ENCODE measurements at regions not wholly inside any gene's neighbourhood (a gene's known extent, or its start where the extent isn't known, plus 50 kb on each side); places are given as distances from the start of the nearest gene placed in this dataset.

DNA sequence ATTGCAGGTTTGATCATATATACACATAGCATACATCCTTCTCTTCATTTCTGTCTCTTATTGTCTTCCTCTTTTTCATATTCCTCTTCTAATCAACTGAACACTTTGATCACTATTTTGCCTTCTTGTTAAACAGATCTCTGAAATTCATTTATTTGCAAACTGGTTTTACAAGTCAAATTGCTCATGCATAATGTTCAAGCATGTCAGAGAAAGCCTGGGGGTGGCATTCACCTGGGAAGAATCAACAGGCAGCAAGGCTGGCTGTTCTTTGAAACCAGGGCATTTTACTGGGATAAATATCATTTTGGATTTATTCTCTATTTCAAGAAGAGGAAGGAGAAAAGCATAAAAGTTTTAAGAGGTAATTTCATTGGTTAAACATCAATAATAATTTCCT, 66.9 kb upstream of the LRATD1 start:
- Histone ChIP-seq H3K9me3 (ENCODE audit: control insufficient read depth, low read length) (no peaks in the 10 kb centered on the region), H3K27ac (no peak overlapping the region), H3K9ac (no peak overlapping the region), H3K27me3 (ENCODE audit: control insufficient read depth, insufficient read depth, low read length) (no peaks in the 10 kb centered on the region), H3K4me1 (no peaks in the 10 kb centered on the region), H3K4me2 (ENCODE audit: low read length) (no peak overlapping the region), H3K4me3 (ENCODE audit: low read depth, low read length) (no peak overlapping the region), H3K79me2 (no peaks in the 10 kb centered on the region), H3K36me3 (ENCODE audit: control insufficient read depth, insufficient read depth, low read length) (no peaks in the 10 kb centered on the region), H2AFZ (no peak overlapping the region)
- TF ChIP-seq, protein P1, sequence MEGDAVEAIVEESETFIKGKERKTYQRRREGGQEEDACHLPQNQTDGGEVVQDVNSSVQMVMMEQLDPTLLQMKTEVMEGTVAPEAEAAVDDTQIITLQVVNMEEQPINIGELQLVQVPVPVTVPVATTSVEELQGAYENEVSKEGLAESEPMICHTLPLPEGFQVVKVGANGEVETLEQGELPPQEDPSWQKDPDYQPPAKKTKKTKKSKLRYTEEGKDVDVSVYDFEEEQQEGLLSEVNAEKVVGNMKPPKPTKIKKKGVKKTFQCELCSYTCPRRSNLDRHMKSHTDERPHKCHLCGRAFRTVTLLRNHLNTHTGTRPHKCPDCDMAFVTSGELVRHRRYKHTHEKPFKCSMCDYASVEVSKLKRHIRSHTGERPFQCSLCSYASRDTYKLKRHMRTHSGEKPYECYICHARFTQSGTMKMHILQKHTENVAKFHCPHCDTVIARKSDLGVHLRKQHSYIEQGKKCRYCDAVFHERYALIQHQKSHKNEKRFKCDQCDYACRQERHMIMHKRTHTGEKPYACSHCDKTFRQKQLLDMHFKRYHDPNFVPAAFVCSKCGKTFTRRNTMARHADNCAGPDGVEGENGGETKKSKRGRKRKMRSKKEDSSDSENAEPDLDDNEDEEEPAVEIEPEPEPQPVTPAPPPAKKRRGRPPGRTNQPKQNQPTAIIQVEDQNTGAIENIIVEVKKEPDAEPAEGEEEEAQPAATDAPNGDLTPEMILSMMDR (IDR thresholded peaks at IDR 0.05), result no peak

DNA sequence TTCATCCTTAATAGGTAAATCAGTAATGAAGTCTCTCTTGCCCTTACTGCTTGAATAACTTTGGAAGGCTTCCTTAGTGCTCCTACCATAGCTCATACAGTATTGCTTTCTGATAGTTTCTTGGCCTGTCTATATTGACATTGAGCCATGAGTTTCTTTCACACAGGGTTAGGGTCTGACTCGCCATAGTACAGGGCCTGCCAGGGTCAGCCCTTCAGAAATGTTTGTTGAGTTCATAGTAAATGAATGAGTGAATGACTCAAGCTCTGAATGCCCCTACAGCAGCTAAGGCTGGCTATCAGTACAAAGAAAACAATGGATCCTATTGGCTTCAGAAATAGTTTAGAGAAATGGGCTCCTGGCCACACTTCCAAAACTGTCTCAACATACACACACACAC, 65.0 kb upstream of the LRATD1 start:
- Histone ChIP-seq H3K27ac (no peak overlapping the region), H2AFZ (no peak overlapping the region), H3K79me2 (no peaks in the 10 kb centered on the region), H3K4me1 (no peaks in the 10 kb centered on the region), H3K4me2 (ENCODE audit: low read length) (no peak overlapping the region), H3K9ac (no peak overlapping the region), H3K36me3 (ENCODE audit: control insufficient read depth, insufficient read depth, low read length) (no peaks in the 10 kb centered on the region), H3K4me3 (ENCODE audit: low read depth, low read length) (no peak overlapping the region), H3K9me3 (ENCODE audit: control insufficient read depth, low read length) (no peaks in the 10 kb centered on the region), H3K27me3 (ENCODE audit: control insufficient read depth, insufficient read depth, low read length) (no peaks in the 10 kb centered on the region)
- TF ChIP-seq, protein P1 (IDR thresholded peaks at IDR 0.05), result no peak

DNA sequence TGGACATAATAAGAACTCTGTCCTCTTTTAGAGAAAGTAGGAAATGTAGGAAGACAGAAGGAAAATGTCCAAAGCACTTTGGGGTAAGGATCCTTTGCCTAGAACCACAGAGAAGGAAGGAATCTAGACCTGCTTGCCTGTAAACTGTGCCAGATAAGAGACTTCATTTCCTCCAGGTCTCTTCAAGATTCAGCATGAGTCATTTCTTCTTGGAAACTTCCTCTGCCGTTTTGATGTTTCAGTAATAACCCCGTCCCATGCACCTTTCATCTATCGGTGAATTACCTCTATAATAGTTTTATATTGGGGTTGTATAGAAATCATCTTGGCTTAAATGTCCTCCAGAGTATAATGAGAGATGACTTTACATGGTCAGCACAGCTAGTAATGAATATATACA, 63.2 kb upstream of the LRATD1 start:
- H3K79me2 ChIP-seq, result no peaks in the 10 kb centered on the region
- H3K27ac ChIP-seq, result no peak overlapping the region
- H3K9ac ChIP-seq, result no peak overlapping the region
- no peak overlapping the region for H2AFZ ChIP-seq
- no peak overlapping the region for H3K4me3 ChIP-seq (ENCODE audit: low read depth, low read length)
- no peaks in the 10 kb centered on the region for H3K4me1 ChIP-seq
- H3K4me2 ChIP-seq (ENCODE audit: low read length), result no peak overlapping the region
- TF ChIP-seq, protein P1 (IDR thresholded peaks at IDR 0.05), result no peak
- H3K36me3 ChIP-seq (ENCODE audit: control insufficient read depth, insufficient read depth, low read length), result no peaks in the 10 kb centered on the region
- H3K27me3 ChIP-seq (ENCODE audit: control insufficient read depth, insufficient read depth, low read length), result no peaks in the 10 kb centered on the region
- no peaks in the 10 kb centered on the region for H3K9me3 ChIP-seq (ENCODE audit: control insufficient read depth, low read length)

DNA sequence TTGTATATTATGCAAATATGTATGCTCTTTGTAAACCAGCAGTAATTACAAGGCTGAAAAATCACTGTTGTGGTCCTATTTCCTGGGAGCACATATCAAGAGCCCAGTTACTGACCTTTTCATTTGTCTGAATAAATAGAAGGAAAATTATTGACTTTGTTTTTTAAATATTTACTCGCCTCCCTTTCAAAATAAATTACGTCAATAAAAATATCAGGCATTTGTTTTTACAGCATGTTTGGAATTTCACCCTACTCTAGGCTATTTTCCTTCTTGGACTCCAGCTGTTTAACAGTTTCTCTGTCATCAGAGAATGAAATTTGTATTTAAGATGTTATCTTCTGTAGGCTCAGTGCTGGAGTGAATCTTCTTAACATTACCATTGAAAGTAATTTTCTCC, 59.9 kb upstream of the LRATD1 start:
- TF ChIP-seq, protein P1 (IDR thresholded peaks at IDR 0.05), result no peak
- Histone ChIP-seq H2AFZ (no peak overlapping the region), H3K27me3 (ENCODE audit: control insufficient read depth, insufficient read depth, low read length) (no peaks in the 10 kb centered on the region), H3K79me2 (no peaks in the 10 kb centered on the region), H3K4me2 (ENCODE audit: low read length) (no peak overlapping the region), H3K9ac (no peak overlapping the region), H3K9me3 (ENCODE audit: control insufficient read depth, low read length) (no peaks in the 10 kb centered on the region), H3K4me1 (no peaks in the 10 kb centered on the region), H3K4me3 (ENCODE audit: low read depth, low read length) (no peak overlapping the region), H3K36me3 (ENCODE audit: control insufficient read depth, insufficient read depth, low read length) (no peaks in the 10 kb centered on the region), H3K27ac (no peak overlapping the region)

DNA sequence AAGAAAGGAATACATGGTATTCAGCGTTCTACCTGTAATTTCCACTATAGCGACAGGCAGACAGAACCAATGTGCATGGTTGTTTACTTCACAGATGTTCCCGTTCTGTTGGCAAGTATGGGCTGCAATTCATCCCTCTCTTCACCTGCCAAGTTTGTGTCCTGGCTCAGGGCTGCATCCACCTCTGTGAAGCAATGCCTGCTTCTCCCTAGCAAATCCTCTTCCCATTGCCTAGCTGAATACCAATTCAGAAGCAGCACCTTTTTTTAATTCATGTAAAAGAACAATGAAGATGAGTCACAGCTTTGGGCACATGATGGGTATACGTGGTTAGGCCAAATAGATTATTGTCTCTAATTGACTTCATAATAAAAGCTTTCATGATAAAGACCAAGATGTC, 54.7 kb upstream of the LRATD1 start:
- H3K4me2 ChIP-seq (ENCODE audit: low read length), result no peak overlapping the region
- H3K4me1 ChIP-seq, result no peaks in the 10 kb centered on the region
- no peaks in the 10 kb centered on the region for H3K79me2 ChIP-seq
- TF ChIP-seq, protein P1 (IDR thresholded peaks at IDR 0.05), result no peak
- H3K36me3 ChIP-seq (ENCODE audit: control insufficient read depth, insufficient read depth, low read length), result no peaks in the 10 kb centered on the region
- no peak overlapping the region for H2AFZ ChIP-seq
- no peak overlapping the region for H3K9ac ChIP-seq
- no peak overlapping the region for H3K4me3 ChIP-seq (ENCODE audit: low read depth, low read length)
- H3K27ac ChIP-seq, result no peak overlapping the region
- no peaks in the 10 kb centered on the region for H3K9me3 ChIP-seq (ENCODE audit: control insufficient read depth, low read length)
- no peaks in the 10 kb centered on the region for H3K27me3 ChIP-seq (ENCODE audit: control insufficient read depth, insufficient read depth, low read length)

All from parathyroid adenoma (tissue), 2 donors.